IMR-90 (cell line): ENCODE measurements at regions not wholly inside any gene's neighbourhood (a gene's known extent, or its start where the extent isn't known, plus 50 kb on each side); places are given as distances from the start of the nearest gene placed in this dataset.

ENCODE experiments used
- ATAC-seq: fragments of 200-7000 bp; cut with Tn5 transposase; 2 replicates; pipeline ENCODE4 v1.9.1; 2020; ENCODE audit warnings: low read depth, mild to moderate bottlenecking, moderate library complexity
- BruUV-seq: library from RNA; stranded (reverse); fragments of 400-500 nt; replicated peaks from 2 replicates; lab custom pipeline; 2021; lab: Mats Ljungman, UMichigan
- CTCF ChIA-PET: fragments of 300-600 bp; formaldehyde crosslinking; extraction: SDS; loops from one replicate; lab custom pipeline; 2021; ENCODE audit warnings: antibody characterized with exemption; lab: Yijun Ruan, JAX
- POLR2A ChIA-PET: fragments of 300-600 bp; sonication (Branson Sonifier 250); formaldehyde crosslinking; loops from one replicate; lab custom pipeline; 2022; ENCODE audit warnings: antibody characterized with exemption; ENCODE audit not compliant: unreplicated experiment; lab: Charles Lee
- DNase-seq: peaks from one replicate; pipeline ENCODE4 v3.0.0; 2013
- H2AFZ ChIP-seq: replicated peaks from 2 replicates; pipeline ENCODE3; 2013; ENCODE audit warnings: low read length, mild to moderate bottlenecking; ENCODE audit not compliant: poor library complexity
- H2AK5ac ChIP-seq: 2 replicates; pipeline ENCODE4 v1.6.1; 2013; ENCODE audit warnings: low read depth, low read length, inconsistent platforms
- H2AK9ac ChIP-seq: replicated peaks from 2 replicates; pipeline ENCODE3; 2013; ENCODE audit warnings: mild to moderate bottlenecking, low read depth, low read length, moderate library complexity; ENCODE audit not compliant: poor library complexity
- H2BK120ac ChIP-seq: 2 replicates; pipeline ENCODE4 v1.6.1; 2013; ENCODE audit warnings: low read depth, low read length, inconsistent platforms
- H2BK15ac ChIP-seq: 3 replicates; pipeline ENCODE4 v1.6.1; 2013; ENCODE audit warnings: low read depth, low read length, inconsistent platforms
- H2BK20ac ChIP-seq: 2 replicates; pipeline ENCODE4 v1.6.1; 2013; ENCODE audit warnings: low read depth, mild to moderate bottlenecking, inconsistent platforms, low read length, moderate library complexity
- H2BK5ac ChIP-seq: 2 replicates; pipeline ENCODE4 v1.6.1; 2013; ENCODE audit warnings: mild to moderate bottlenecking, low read depth, low read length, inconsistent platforms; ENCODE audit not compliant: poor library complexity, severe bottlenecking
- H3K14ac ChIP-seq: replicated peaks from 2 replicates; pipeline ENCODE4 v1.6.1; 2013; ENCODE audit warnings: low read depth, low read length, inconsistent platforms
- H3K18ac ChIP-seq: 2 replicates; pipeline ENCODE4 v1.6.1; 2013; ENCODE audit warnings: low read depth, low read length, control low read depth
- H3K23ac ChIP-seq: 2 replicates; pipeline ENCODE4 v1.6.1; 2013; ENCODE audit warnings: low read depth, low read length, inconsistent platforms
- H3K27ac ChIP-seq: 2 replicates; pipeline ENCODE4 v1.5.1; 2013; ENCODE audit warnings: mild to moderate bottlenecking, control low read depth, low read length; ENCODE audit not compliant: insufficient read depth
- H3K27me3 ChIP-seq: 2 replicates; pipeline ENCODE4 v1.6.1; 2013; ENCODE audit warnings: low read length; ENCODE audit not compliant: control insufficient read depth, insufficient read depth
- H3K36me3 ChIP-seq: 2 replicates; pipeline ENCODE4 v1.6.1; 2013; ENCODE audit warnings: low read length, mixed read lengths; ENCODE audit not compliant: control insufficient read depth, insufficient read depth
- H3K4ac ChIP-seq: 2 replicates; pipeline ENCODE4 v1.6.1; 2013; ENCODE audit warnings: low read depth, low read length, inconsistent platforms
- H3K4me1 ChIP-seq: 2 replicates; pipeline ENCODE4 v1.6.1; 2013; ENCODE audit warnings: low read length, mixed read lengths; ENCODE audit not compliant: control insufficient read depth, insufficient read depth
- H3K4me2 ChIP-seq: 2 replicates; pipeline ENCODE4 v1.6.1; 2013; ENCODE audit warnings: low read depth, mild to moderate bottlenecking, control low read depth, low read length, moderate library complexity
- H3K4me3 ChIP-seq: 2 replicates; pipeline ENCODE4 v1.5.1; 2013; ENCODE audit warnings: low read depth, mild to moderate bottlenecking, control low read depth, low read length, moderate library complexity; ENCODE audit not compliant: insufficient read depth
- H3K56ac ChIP-seq: 2 replicates; pipeline ENCODE4 v1.6.1; 2013; ENCODE audit warnings: low read length, inconsistent platforms; ENCODE audit not compliant: insufficient read depth; ENCODE audit errors: extremely low read depth
- H3K79me1 ChIP-seq, 2 experiments: 2 replicates each; pipeline ENCODE4 v1.6.1; 2013; ENCODE audit warnings: low read length in 2 of 2, inconsistent platforms in 1 of 2, low read depth in 1 of 2
- H3K9ac ChIP-seq: 2 replicates; pipeline ENCODE4 v1.6.1; 2013; ENCODE audit warnings: low read depth, low read length, control low read depth
- H3K9me1 ChIP-seq: 2 replicates; pipeline ENCODE4 v1.6.1; 2013; ENCODE audit warnings: low read length, inconsistent platforms; ENCODE audit not compliant: insufficient read depth
- H3K9me3 ChIP-seq: 2 replicates; pipeline ENCODE4 v1.6.1; 2013; ENCODE audit warnings: low read length; ENCODE audit not compliant: control insufficient read depth, insufficient read depth
- H4K20me1 ChIP-seq: 2 replicates; pipeline ENCODE4 v1.6.1; 2013; ENCODE audit warnings: low read length, inconsistent platforms; ENCODE audit not compliant: insufficient read depth
- H4K5ac ChIP-seq: 2 replicates; pipeline ENCODE4 v1.6.1; 2013; ENCODE audit warnings: mild to moderate bottlenecking, low read depth, low read length, control low read depth
- H4K8ac ChIP-seq, 2 experiments: 2 replicates each; pipeline ENCODE4 v1.6.1; 2013; ENCODE audit warnings: low read depth in 2 of 2, low read length in 2 of 2, control low read depth in 1 of 2, inconsistent platforms in 1 of 2
- H4K91ac ChIP-seq: 2 replicates; pipeline ENCODE4 v1.6.1; 2013; ENCODE audit warnings: low read depth, low read length, inconsistent platforms; ENCODE audit not compliant: insufficient read depth
- BHLHE40 ChIP-seq: fragments of 150-350 bp; IDR thresholded peaks from 2 replicates; pipeline ENCODE4 v1.6.1; 2016; ENCODE audit warnings: mild to moderate bottlenecking, low read depth, low read length
- CEBPB ChIP-seq: IDR thresholded peaks from 2 replicates; pipeline ENCODE4 v1.6.1; 2012; ENCODE audit warnings: low read depth, low read length, improper control_type of control experiment
- CHD1 ChIP-seq: IDR thresholded peaks from 2 replicates; pipeline ENCODE4 v1.6.1; 2012; ENCODE audit warnings: low read depth, low read length, improper control_type of control experiment
- FOS ChIP-seq: fragments of 150-350 bp; IDR thresholded peaks from 2 replicates; pipeline ENCODE4 v1.6.1; 2016; ENCODE audit warnings: low read depth, low read length
- MAFK ChIP-seq: IDR thresholded peaks from 2 replicates; pipeline ENCODE4 v1.6.1; 2012; ENCODE audit warnings: low read depth, low read length, improper control_type of control experiment
- MAZ ChIP-seq: IDR thresholded peaks from 2 replicates; pipeline ENCODE4 v1.6.1; 2012; ENCODE audit warnings: low read depth, mild to moderate bottlenecking, low read length, improper control_type of control experiment, moderate library complexity, borderline replicate concordance
- MXI1 ChIP-seq: IDR thresholded peaks from 2 replicates; pipeline ENCODE4 v1.6.1; 2012; ENCODE audit warnings: low read depth, mild to moderate bottlenecking, low read length, moderate library complexity, borderline replicate concordance
- NFE2L2 ChIP-seq: fragments of 150-350 bp; IDR thresholded peaks from 2 replicates; pipeline ENCODE4 v1.6.1; 2016; ENCODE audit warnings: low read depth, mild to moderate bottlenecking, low read length
- POLR2A ChIP-seq: IDR thresholded peaks from 2 replicates; pipeline ENCODE4 v1.6.1; 2012; ENCODE audit warnings: mild to moderate bottlenecking, low read depth, low read length
- RAD21 ChIP-seq: IDR thresholded peaks from 2 replicates; pipeline ENCODE4 v1.6.1; 2012; ENCODE audit warnings: low read length, improper control_type of control experiment
- RCOR1 ChIP-seq: IDR thresholded peaks from 2 replicates; pipeline ENCODE4 v1.6.1; 2012; ENCODE audit warnings: mild to moderate bottlenecking, low read length, improper control_type of control experiment; ENCODE audit not compliant: insufficient replicate concordance
- RFX5 ChIP-seq: IDR thresholded peaks from 2 replicates; pipeline ENCODE4 v1.8.0; 2012; ENCODE audit warnings: low read depth, mild to moderate bottlenecking, low read length, moderate library complexity
- SMC3 ChIP-seq: fragments of 150-350 bp; IDR thresholded peaks from 2 replicates; pipeline ENCODE4 v1.6.1; 2016; ENCODE audit warnings: low read depth, mild to moderate bottlenecking, antibody characterized with exemption, low read length, moderate library complexity
- WGBS, 2 experiments: methylation state at CpG; one replicate each; pipeline versions ENCODE4 v1.1.5 to v1.1.7; 2013; ENCODE audit warnings: missing lambda C conversion rate in 2 of 2; ENCODE audit not compliant: insufficient read length in 1 of 2; ENCODE audit errors: extremely low coverage in 2 of 2; 5-methylcytosine and 5-hydroxymethylcytosine counted together
- dilution Hi-C: fragments of 300-500 bp; cut with HindIII; formaldehyde crosslinking; loops from one replicate; pipeline ENCODE4 v1.14.3; 2018; ENCODE audit warnings: low sequenced_read_pairs; ENCODE audit not compliant: unreplicated experiment
- in situ Hi-C: fragments of 300-500 bp; cut with MboI; formaldehyde crosslinking; loops from 3 replicates; pipeline ENCODE4 v1.14.3; 2019; ENCODE audit warnings: low sequenced_read_pairs, inconsistent platforms, mixed read lengths
- intact Hi-C: fragments of 100-400 bp; cut with micrococcal nuclease; formaldehyde crosslinking; loops from 2 replicates; pipeline ENCODE4 v1.10.0; 2022
- TF ChIP-seq, protein P1 (sequence below): fragments of 150-350 bp; IDR thresholded peaks from 2 replicates; pipeline ENCODE4 v1.6.1; 2016; ENCODE audit warnings: low read depth, mild to moderate bottlenecking, low read length, moderate library complexity, borderline replicate concordance
- TF ChIP-seq, protein P2 (sequence below): conservative IDR thresholded peaks from 2 replicates; pipeline ENCODE4 v1.5.1; 2012; ENCODE audit warnings: mild to moderate bottlenecking, low read depth, low read length, improper control_type of control experiment
- TF ChIP-seq, protein P3 (sequence below): fragments of 150-350 bp; IDR thresholded peaks from 2 replicates; pipeline ENCODE4 v1.6.1; 2017; ENCODE audit warnings: mild to moderate bottlenecking, antibody characterized with exemption, low read length, low read depth

DNA sequence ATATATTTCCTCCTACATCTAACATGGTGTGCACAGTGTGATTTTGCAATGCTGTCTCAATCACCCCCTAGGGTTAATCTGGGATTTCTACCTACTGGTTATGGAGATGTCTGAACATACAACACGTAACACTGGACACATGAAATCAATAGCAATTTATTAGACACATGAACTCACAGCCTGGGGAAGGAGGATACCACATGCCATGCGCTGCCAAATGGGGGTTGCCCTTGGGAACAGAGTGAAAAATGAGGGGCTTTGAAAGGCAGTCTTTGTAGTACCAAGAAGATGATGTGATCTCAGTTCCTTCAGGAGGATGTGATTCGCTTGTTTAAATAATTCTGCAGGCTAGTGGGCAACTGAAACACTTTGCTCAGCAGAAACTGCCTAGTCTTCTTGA lies 253.6 kb upstream of the LRRC4C start:
- BruUV-seq, result no TSS peak
- H2AFZ ChIP-seq, result no peak overlapping the region
- H3K4me2 ChIP-seq, result no peak overlapping the region
- H2BK120ac ChIP-seq, result no peak overlapping the region
- TF ChIP-seq RFX5 (no peak), MAFK (no peak), MXI1 (no peak), POLR2A (no peak), RCOR1 (no peak), NFE2L2 (no peak), MAZ (no peak), CEBPB (no peak), RAD21 (no peak), CHD1 (no peak), BHLHE40 (no peak), FOS (no peak), SMC3 (no peak)
- TF ChIP-seq, protein P1, sequence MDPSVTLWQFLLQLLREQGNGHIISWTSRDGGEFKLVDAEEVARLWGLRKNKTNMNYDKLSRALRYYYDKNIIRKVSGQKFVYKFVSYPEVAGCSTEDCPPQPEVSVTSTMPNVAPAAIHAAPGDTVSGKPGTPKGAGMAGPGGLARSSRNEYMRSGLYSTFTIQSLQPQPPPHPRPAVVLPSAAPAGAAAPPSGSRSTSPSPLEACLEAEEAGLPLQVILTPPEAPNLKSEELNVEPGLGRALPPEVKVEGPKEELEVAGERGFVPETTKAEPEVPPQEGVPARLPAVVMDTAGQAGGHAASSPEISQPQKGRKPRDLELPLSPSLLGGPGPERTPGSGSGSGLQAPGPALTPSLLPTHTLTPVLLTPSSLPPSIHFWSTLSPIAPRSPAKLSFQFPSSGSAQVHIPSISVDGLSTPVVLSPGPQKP, result no peak
- TF ChIP-seq, protein P2, sequence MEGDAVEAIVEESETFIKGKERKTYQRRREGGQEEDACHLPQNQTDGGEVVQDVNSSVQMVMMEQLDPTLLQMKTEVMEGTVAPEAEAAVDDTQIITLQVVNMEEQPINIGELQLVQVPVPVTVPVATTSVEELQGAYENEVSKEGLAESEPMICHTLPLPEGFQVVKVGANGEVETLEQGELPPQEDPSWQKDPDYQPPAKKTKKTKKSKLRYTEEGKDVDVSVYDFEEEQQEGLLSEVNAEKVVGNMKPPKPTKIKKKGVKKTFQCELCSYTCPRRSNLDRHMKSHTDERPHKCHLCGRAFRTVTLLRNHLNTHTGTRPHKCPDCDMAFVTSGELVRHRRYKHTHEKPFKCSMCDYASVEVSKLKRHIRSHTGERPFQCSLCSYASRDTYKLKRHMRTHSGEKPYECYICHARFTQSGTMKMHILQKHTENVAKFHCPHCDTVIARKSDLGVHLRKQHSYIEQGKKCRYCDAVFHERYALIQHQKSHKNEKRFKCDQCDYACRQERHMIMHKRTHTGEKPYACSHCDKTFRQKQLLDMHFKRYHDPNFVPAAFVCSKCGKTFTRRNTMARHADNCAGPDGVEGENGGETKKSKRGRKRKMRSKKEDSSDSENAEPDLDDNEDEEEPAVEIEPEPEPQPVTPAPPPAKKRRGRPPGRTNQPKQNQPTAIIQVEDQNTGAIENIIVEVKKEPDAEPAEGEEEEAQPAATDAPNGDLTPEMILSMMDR, result no peak
- TF ChIP-seq, protein P3, sequence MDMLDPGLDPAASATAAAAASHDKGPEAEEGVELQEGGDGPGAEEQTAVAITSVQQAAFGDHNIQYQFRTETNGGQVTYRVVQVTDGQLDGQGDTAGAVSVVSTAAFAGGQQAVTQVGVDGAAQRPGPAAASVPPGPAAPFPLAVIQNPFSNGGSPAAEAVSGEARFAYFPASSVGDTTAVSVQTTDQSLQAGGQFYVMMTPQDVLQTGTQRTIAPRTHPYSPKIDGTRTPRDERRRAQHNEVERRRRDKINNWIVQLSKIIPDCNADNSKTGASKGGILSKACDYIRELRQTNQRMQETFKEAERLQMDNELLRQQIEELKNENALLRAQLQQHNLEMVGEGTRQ, result no peak
- WGBS, 2 experiments, result 40% methylated on average over 2 of the region's 3 CpGs; no CpG with 5 or more reads in 1 of the 2 experiments
- no peaks in the 10 kb centered on the region for H3K4me1 ChIP-seq
- H3K56ac ChIP-seq, result no peak overlapping the region
- no peak for ATAC-seq
- ChIA-PET POLR2A (no interaction called here), CTCF (no interaction called here)
- H4K20me1 ChIP-seq, result no peaks in the 10 kb centered on the region
- no peak overlapping the region for H4K5ac ChIP-seq
- H3K18ac ChIP-seq, result no peak overlapping the region
- no peak overlapping the region for H4K8ac ChIP-seq
- DNase-seq, result no peak
- no peak overlapping the region for H3K27ac ChIP-seq
- H3K9me1 ChIP-seq, result no peaks in the 10 kb centered on the region
- no peak overlapping the region for H2AK9ac ChIP-seq
- H2BK5ac ChIP-seq, result no peak overlapping the region
- intact Hi-C loops (no loop called here), dilution Hi-C loops (no loop called here), in situ Hi-C loops (no loop called here)
- H2BK15ac ChIP-seq, result no peak overlapping the region
- H3K9ac ChIP-seq, result no peak overlapping the region
- no peak overlapping the region for H2BK20ac ChIP-seq
- no peak overlapping the region for H2AK5ac ChIP-seq
- H3K36me3 ChIP-seq, result no peaks in the 10 kb centered on the region
- H3K4me3 ChIP-seq, result no peak overlapping the region
- H3K9me3 ChIP-seq, result peaks cover 3% of the 10 kb centered on the region; the same call in 1 of the 2 replicates
- H3K23ac ChIP-seq, result no peak overlapping the region
- no peak overlapping the region for H3K14ac ChIP-seq
- no peak overlapping the region for H3K4ac ChIP-seq
- no peaks in the 10 kb centered on the region for H3K79me1 ChIP-seq
- H4K91ac ChIP-seq, result no peak overlapping the region
- H3K27me3 ChIP-seq, result no peaks in the 10 kb centered on the region
